SK-N-SH (cell line): ENCODE measurements at regions not wholly inside any gene's neighbourhood (a gene's known extent, or its start where the extent isn't known, plus 50 kb on each side); places are given as distances from the start of the nearest gene placed in this dataset.

Experiments
- CTCF ChIA-PET: fragments of 300-600, 350-600 bp; formaldehyde crosslinking; extraction: SDS; loops from one replicate; lab custom pipeline; 2021; lab: Yijun Ruan, JAX
- POLR2A ChIA-PET: fragments of 350-600 bp; sonication (Branson Sonifier 250); formaldehyde crosslinking; extraction: SDS; loops from one replicate; lab custom pipeline; 2020; ENCODE audit warnings: antibody characterized with exemption, inconsistent platforms; lab: Yijun Ruan, JAX
- DNase-seq: peaks from one replicate; pipeline ENCODE4 v3.0.0; 2012
- H2AFZ ChIP-seq: fragments of 200-600 bp; sonication (generic); 2 replicates; pipeline ENCODE4 v1.8.1; 2016; ENCODE audit warnings: antibody characterized with exemption, mild to moderate bottlenecking, low read depth
- H3F3A ChIP-seq: fragments of 200-600 bp; sonication (generic); replicated peaks from 2 replicates; pipeline ENCODE3; 2016; ENCODE audit warnings: antibody characterized with exemption, mild to moderate bottlenecking; ENCODE audit not compliant: insufficient read depth
- H3K27ac ChIP-seq, 2 experiments: fragments of 200-500 bp in 1 of 2; fragments of 200-600 bp in 1 of 2; sonication (Bioruptor generic) in 1 of 2; sonication (generic), shearing (Covaris generic) in 1 of 2; 2 replicates each; pipeline versions ENCODE4 v1.5.1 to v1.6.1; 2014 to 2016; ENCODE audit warnings: low read depth in 2 of 2, inconsistent platforms in 1 of 2, low read length in 1 of 2, mild to moderate bottlenecking in 1 of 2, mixed read lengths in 1 of 2
- H3K27me3 ChIP-seq: fragments of 200-600 bp; sonication (generic), shearing (Covaris generic); 2 replicates; pipeline ENCODE4 v1.6.1; 2016; ENCODE audit warnings: mixed run types; ENCODE audit not compliant: insufficient read depth
- H3K36me3 ChIP-seq, 2 experiments: fragments of 200-500 bp in 1 of 2; fragments of 200-600 bp in 1 of 2; sonication (Bioruptor generic) in 1 of 2; sonication (generic) in 1 of 2; replicated peaks in 1 of 2; 2 replicates each; pipeline versions ENCODE3 to v1.5.1; 2014 to 2016; ENCODE audit warnings: low read length in 1 of 2, mild to moderate bottlenecking in 1 of 2; ENCODE audit not compliant: insufficient read depth in 2 of 2, control insufficient read depth in 1 of 2
- H3K4me1 ChIP-seq, 2 experiments: fragments of 200-500 bp in 1 of 2; fragments of 200-600 bp in 1 of 2; sonication (Bioruptor generic) in 1 of 2; sonication (generic), shearing (Covaris generic) in 1 of 2; 2 replicates each; pipeline versions ENCODE4 v1.5.1 to v1.6.1; 2014 to 2016; ENCODE audit warnings: low read depth in 1 of 2, low read length in 1 of 2, mixed run types in 1 of 2; ENCODE audit not compliant: insufficient read depth in 2 of 2, control insufficient read depth in 1 of 2
- H3K4me2 ChIP-seq: fragments of 200-600 bp; sonication (generic), shearing (Covaris generic); 2 replicates; pipeline ENCODE4 v1.6.1; 2017; ENCODE audit warnings: mixed run types
- H3K4me3 ChIP-seq, 2 experiments: fragments of 200-500 bp in 1 of 2; fragments of 200-600 bp in 1 of 2; sonication (Bioruptor generic) in 1 of 2; sonication (generic), shearing (Covaris generic) in 1 of 2; 2 replicates each; pipeline versions ENCODE4 v1.5.1 to v1.8.1; 2014 to 2016; ENCODE audit warnings: low read depth in 2 of 2, inconsistent platforms in 1 of 2, low read length in 1 of 2, mild to moderate bottlenecking in 1 of 2, mixed read lengths in 1 of 2, moderate library complexity in 1 of 2
- H3K79me2 ChIP-seq: fragments of 200-600 bp; sonication (generic); 2 replicates; pipeline ENCODE4 v1.8.1; 2017; ENCODE audit warnings: mild to moderate bottlenecking; ENCODE audit not compliant: insufficient read depth
- H3K9ac ChIP-seq: fragments of 200-600 bp; sonication (generic); 2 replicates; pipeline ENCODE4 v1.6.1; 2017; ENCODE audit warnings: mixed run types
- H3K9me2 ChIP-seq: fragments of 200-600 bp; sonication (generic); 2 replicates; pipeline ENCODE4 v1.6.1; 2017; ENCODE audit warnings: mixed run types
- H3K9me3 ChIP-seq: fragments of 200-600 bp; sonication (generic); 2 replicates; pipeline ENCODE4 v1.6.1; 2017; ENCODE audit warnings: mixed run types, mild to moderate bottlenecking, moderate library complexity
- H4K20me1 ChIP-seq: fragments of 200-600 bp; sonication (generic); 2 replicates; pipeline ENCODE4 v1.6.1; 2017; ENCODE audit warnings: mild to moderate bottlenecking, mixed run types; ENCODE audit not compliant: insufficient read depth
- CHD2 ChIP-seq: fragments of 150-350 bp; IDR thresholded peaks from 2 replicates; pipeline ENCODE4 v1.6.1; 2018; ENCODE audit warnings: low read length; ENCODE audit not compliant: partially characterized antibody
- ELF1 ChIP-seq: IDR thresholded peaks from 2 replicates; pipeline ENCODE4 v1.4.0; 2012
- EZH2phosphoT487 ChIP-seq: fragments of 200-600 bp; sonication (generic); IDR thresholded peaks from 2 replicates; pipeline ENCODE4 v1.6.1; 2017; ENCODE audit warnings: low read depth, mixed run types, mild to moderate bottlenecking, antibody characterized with exemption, moderate library complexity, borderline replicate concordance
- FOXM1 ChIP-seq: IDR thresholded peaks from 2 replicates; pipeline ENCODE4 v1.4.0; 2012; ENCODE audit warnings: low read depth, mild to moderate bottlenecking
- JUND ChIP-seq: IDR thresholded peaks from 2 replicates; pipeline ENCODE4 v1.4.0; 2012
- RCOR1 ChIP-seq: fragments of 150-350 bp; IDR thresholded peaks from 2 replicates; pipeline ENCODE4 v1.6.1; 2017; ENCODE audit warnings: antibody characterized with exemption, low read length
- SMC3 ChIP-seq: IDR thresholded peaks from 2 replicates; pipeline ENCODE4 v1.6.1; 2012; ENCODE audit warnings: low read depth, low read length, improper control_type of control experiment
- TEAD4 ChIP-seq: IDR thresholded peaks from 2 replicates; pipeline ENCODE4 v1.4.0; 2012; ENCODE audit warnings: mild to moderate bottlenecking, borderline replicate concordance; ENCODE audit not compliant: insufficient read depth
- USF2 ChIP-seq: fragments of 150-350 bp; IDR thresholded peaks from 2 replicates; pipeline ENCODE4 v1.6.1; 2017; ENCODE audit warnings: antibody characterized with exemption, low read length, low read depth, borderline replicate concordance
- ZBTB33 ChIP-seq: IDR thresholded peaks from 2 replicates; pipeline ENCODE4 v1.4.0; 2012; ENCODE audit warnings: low read depth, borderline replicate concordance
- WGBS: methylation state at CpG from one replicate; pipeline ENCODE4 v1.1.6; 2017; ENCODE audit warnings: low lambda C conversion rate; 5-methylcytosine and 5-hydroxymethylcytosine counted together
- TF ChIP-seq, protein P1 (sequence below): fragments of 200-600 bp; sonication (generic); IDR thresholded peaks from 2 replicates; pipeline ENCODE4 v1.6.1; 2017; ENCODE audit warnings: antibody characterized with exemption, mild to moderate bottlenecking, moderate library complexity

GRCh38 chr2:44859337-44859736, 82.2 kb upstream of the SIX3 start:
- H3K4me3 ChIP-seq: no peak overlapping the region
- POLR2A ChIA-PET: no interaction called here
- CTCF ChIA-PET: interaction anchor here (0.6 to 1.5 kb wide), 4 partner anchors 14 to 122 kb away, joined by 3 to 4 read pairs (median 4); no protein-coding TSS in a partner anchor

DNA sequence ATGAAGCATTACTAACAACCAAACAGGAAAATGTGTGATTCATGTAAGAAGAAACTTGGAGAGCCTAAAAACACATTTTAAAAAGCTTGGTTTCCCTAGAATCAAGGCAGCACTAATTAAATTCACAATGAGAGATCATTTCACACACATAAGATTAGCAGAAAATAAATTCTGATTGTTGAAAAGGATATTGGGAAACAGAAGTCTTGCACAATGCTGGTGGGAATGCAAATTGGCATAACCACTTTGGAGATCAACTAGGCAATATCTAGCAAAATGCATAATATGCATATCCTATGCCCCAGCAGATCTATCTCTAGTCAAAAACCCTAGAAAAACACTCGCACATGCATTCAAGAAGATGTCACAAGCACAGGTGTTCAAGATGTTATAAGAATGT, 75.3 kb upstream of the SIX3 start:
- Histone ChIP-seq H3K4me2 (no peak overlapping the region), H3K9ac (no peak overlapping the region), H4K20me1 (no peaks in the 10 kb centered on the region), H3K36me3 (no peaks in the 10 kb centered on the region), H3K4me3 (no peak overlapping the region), H3K27ac (no peak overlapping the region), H3K9me3 (no peaks in the 10 kb centered on the region), H3F3A (no peaks in the 10 kb centered on the region), H3K4me1 (no peaks in the 10 kb centered on the region; a peak in 1 of 4 replicates), H3K79me2 (no peaks in the 10 kb centered on the region), H3K27me3 (no peaks in the 10 kb centered on the region), H2AFZ (no peak overlapping the region), H3K9me2 (no peaks in the 10 kb centered on the region)
- WGBS: 59% methylated on average over 1 of the region's 1 CpG
- POLR2A ChIA-PET: no interaction called here
- DNase-seq: no peak
- TF ChIP-seq, protein P1, sequence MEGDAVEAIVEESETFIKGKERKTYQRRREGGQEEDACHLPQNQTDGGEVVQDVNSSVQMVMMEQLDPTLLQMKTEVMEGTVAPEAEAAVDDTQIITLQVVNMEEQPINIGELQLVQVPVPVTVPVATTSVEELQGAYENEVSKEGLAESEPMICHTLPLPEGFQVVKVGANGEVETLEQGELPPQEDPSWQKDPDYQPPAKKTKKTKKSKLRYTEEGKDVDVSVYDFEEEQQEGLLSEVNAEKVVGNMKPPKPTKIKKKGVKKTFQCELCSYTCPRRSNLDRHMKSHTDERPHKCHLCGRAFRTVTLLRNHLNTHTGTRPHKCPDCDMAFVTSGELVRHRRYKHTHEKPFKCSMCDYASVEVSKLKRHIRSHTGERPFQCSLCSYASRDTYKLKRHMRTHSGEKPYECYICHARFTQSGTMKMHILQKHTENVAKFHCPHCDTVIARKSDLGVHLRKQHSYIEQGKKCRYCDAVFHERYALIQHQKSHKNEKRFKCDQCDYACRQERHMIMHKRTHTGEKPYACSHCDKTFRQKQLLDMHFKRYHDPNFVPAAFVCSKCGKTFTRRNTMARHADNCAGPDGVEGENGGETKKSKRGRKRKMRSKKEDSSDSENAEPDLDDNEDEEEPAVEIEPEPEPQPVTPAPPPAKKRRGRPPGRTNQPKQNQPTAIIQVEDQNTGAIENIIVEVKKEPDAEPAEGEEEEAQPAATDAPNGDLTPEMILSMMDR: no peak
- TF ChIP-seq CHD2 (no peak), SMC3 (no peak), ELF1 (no peak), JUND (no peak), EZH2phosphoT487 (no peak)
- CTCF ChIA-PET: interaction anchor here (4.3 kb wide), 1 partner anchor 11 kb away, joined by 13 read pairs; no protein-coding TSS in a partner anchor

More at GRCh38 chr2:44859337-44859736, 82.2 kb upstream of the SIX3 start:
- no peaks in the 10 kb centered on the region for H3K36me3 ChIP-seq
- no peak for DNase-seq
- H3F3A ChIP-seq: no peaks in the 10 kb centered on the region
- H3K9ac ChIP-seq: no peak overlapping the region
- no peaks in the 10 kb centered on the region for H3K9me2 ChIP-seq
- 28% methylated on average over 3 of the region's 3 CpGs for WGBS
- no peak overlapping the region for H3K27ac ChIP-seq
- TF ChIP-seq FOXM1 (no peak), TEAD4 (no peak), EZH2phosphoT487 (no peak), ZBTB33 (no peak), USF2 (no peak), RCOR1 (no peak)
- H3K79me2 ChIP-seq: no peaks in the 10 kb centered on the region
- H3K9me3 ChIP-seq: no peaks in the 10 kb centered on the region; the same call in 1 of the 2 replicates
- H3K4me1 ChIP-seq: no peaks in the 10 kb centered on the region
- no peaks in the 10 kb centered on the region for H4K20me1 ChIP-seq
- H3K4me2 ChIP-seq: no peak overlapping the region
- no peak overlapping the region for H2AFZ ChIP-seq
- H3K27me3 ChIP-seq: no peaks in the 10 kb centered on the region; the same call in 1 of the 2 replicates
